CD4-positive, alpha-beta T cell (primary cell): ENCODE measurements at regions not wholly inside any gene's neighbourhood (a gene's known extent, or its start where the extent isn't known, plus 50 kb on each side); places are given as distances from the start of the nearest gene placed in this dataset.

ENCODE experiments used
- ATAC-seq: fragments of 200-7000 bp; cut with Tn5 transposase; one replicate; pipeline ENCODE4 v1.10.0; 2022; ENCODE audit warnings: mild to moderate bottlenecking; ENCODE audit not compliant: poor library complexity
- CTCF ChIA-PET: fragments of 350-600 bp; sonication (Branson Sonifier 250); formaldehyde crosslinking; loops from one replicate; lab custom pipeline; 2021; ENCODE audit warnings: antibody characterized with exemption, inconsistent platforms; lab: Charles Lee
- POLR2A ChIA-PET: fragments of 350-600 bp; sonication (Branson Sonifier 250); formaldehyde crosslinking; loops from one replicate; lab custom pipeline; 2021; ENCODE audit warnings: antibody characterized with exemption, inconsistent platforms; lab: Charles Lee
- DNase-seq, 14 experiments: peaks; one replicate each; pipeline ENCODE4 v3.0.0-alpha.2; 2013 to 2020; ENCODE audit warnings: mixed read lengths in 2 of 14
- H3K27ac ChIP-seq, 2 donors: one replicate each; pipeline versions ENCODE4 v1.5.1 to v1.7.0; 2013; ENCODE audit warnings: low read length in 2 of 2, low read depth in 1 of 2, mild to moderate bottlenecking in 1 of 2
- H3K27me3 ChIP-seq, 2 experiments: 1 replicate in 1 of 2; 2 replicates in 1 of 2; pipeline versions ENCODE4 v1.6.1 to v1.7.0; 2013; ENCODE audit warnings: low read length in 2 of 2, control low read depth in 1 of 2, mild to moderate bottlenecking in 1 of 2, moderate library complexity in 1 of 2; ENCODE audit not compliant: insufficient read depth in 2 of 2, control insufficient read depth in 1 of 2
- H3K36me3 ChIP-seq: one replicate; pipeline ENCODE4 v1.6.1; 2013; ENCODE audit warnings: low read length, control low read depth; ENCODE audit not compliant: insufficient read depth
- H3K4me1 ChIP-seq: one replicate; pipeline ENCODE4 v1.6.1; 2013; ENCODE audit warnings: low read length, control low read depth; ENCODE audit not compliant: insufficient read depth
- H3K4me3 ChIP-seq: one replicate; pipeline ENCODE4 v1.5.1; 2013; ENCODE audit warnings: mild to moderate bottlenecking, low read length, moderate library complexity
- H3K9me3 ChIP-seq, 2 experiments: 1 replicate in 1 of 2; 2 replicates in 1 of 2; pipeline versions ENCODE4 v1.6.1 to v1.7.0; 2013; ENCODE audit warnings: low read length in 2 of 2, mild to moderate bottlenecking in 2 of 2, control low read depth in 1 of 2, moderate library complexity in 1 of 2; ENCODE audit not compliant: control insufficient read depth in 1 of 2, insufficient read depth in 1 of 2
- H3K27ac Mint-ChIP-seq: one replicate; pipeline ENCODE4 v1.8.0; 2020; ENCODE audit warnings: mixed read lengths
- H3K27me3 Mint-ChIP-seq: one replicate; pipeline ENCODE4 v1.8.0; 2021; ENCODE audit warnings: mixed read lengths
- H3K36me3 Mint-ChIP-seq: one replicate; pipeline ENCODE4 v1.8.0; 2021; ENCODE audit warnings: low read depth, mixed read lengths
- H3K4me1 Mint-ChIP-seq: one replicate; pipeline ENCODE4 v1.8.0; 2021; ENCODE audit warnings: low read depth, mixed read lengths
- H3K4me3 Mint-ChIP-seq: one replicate; pipeline ENCODE4 v1.8.0; 2020; ENCODE audit warnings: mild to moderate bottlenecking, mixed read lengths
- H3K9me3 Mint-ChIP-seq: one replicate; pipeline ENCODE4 v1.8.0; 2020; ENCODE audit warnings: mixed read lengths
- intact Hi-C, 2 experiments: fragments of 100-400 bp; cut with DNase I in 1 of 2; cut with micrococcal nuclease in 1 of 2; formaldehyde crosslinking; loops; one replicate each; pipeline versions ENCODE4 v1.15.1 to v1.9.0; 2023 to 2025; cut with DNase I, micrococcal nuclease
- TF ChIP-seq, protein P1 (sequence below): fragments of 200-600 bp; IDR thresholded peaks from one replicate; pipeline ENCODE4 v1.8.0; 2022; ENCODE audit warnings: antibody characterized with exemption, mild to moderate bottlenecking

DNA sequence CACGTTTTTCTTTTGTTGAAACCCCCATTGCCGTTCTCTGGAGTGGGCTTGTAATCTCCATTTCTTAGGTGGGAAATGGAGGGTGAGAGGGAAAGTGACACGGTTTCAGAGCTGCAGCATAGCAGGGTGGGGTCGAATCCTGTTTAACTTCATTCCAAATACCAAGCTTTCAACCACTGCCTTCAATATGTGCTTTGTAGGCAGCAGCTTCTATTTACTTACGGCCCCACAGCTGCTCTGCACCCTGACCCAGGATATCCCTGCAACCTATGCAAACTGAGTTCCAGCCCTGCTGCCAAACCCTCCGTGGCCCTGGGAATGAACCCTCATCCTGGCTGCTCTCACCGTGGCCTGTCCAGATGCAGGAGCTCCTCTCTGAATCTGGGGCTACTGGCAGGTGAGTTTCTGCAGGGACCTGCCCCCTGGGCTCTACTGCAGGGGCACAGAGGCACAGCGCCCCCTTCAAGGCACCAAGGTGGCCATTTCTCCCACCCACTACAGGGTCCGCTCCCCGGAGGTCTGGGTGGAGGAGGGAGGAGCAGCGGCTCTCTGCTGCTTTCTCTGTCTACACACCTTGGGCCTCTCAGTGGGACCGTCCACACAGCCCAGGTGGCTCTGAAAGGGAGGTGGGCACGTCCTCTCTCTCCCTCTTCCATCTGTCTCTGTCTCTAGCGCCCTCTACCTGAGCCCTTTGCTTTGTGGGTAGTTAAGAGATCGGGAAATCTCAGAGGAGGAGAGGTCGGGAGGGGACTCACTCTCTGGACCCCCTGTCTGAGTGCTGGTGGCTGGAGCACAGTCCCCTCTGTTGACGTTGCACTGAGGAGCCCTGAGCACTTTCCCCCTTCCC lies 279.1 kb downstream of the BRD1 start:
- Mint-ChIP-seq H3K27ac (no peak overlapping the region), H3K27me3 (no peaks in the 10 kb centered on the region), H3K36me3 (no peaks in the 10 kb centered on the region), H3K4me1 (no peaks in the 10 kb centered on the region), H3K9me3 (no peaks in the 10 kb centered on the region), H3K4me3 (no peak overlapping the region)
- H3K27me3 ChIP-seq: no peaks in the 10 kb centered on the region
- no peaks in the 10 kb centered on the region for H3K36me3 ChIP-seq
- CTCF ChIA-PET: no interaction called here
- ATAC-seq: no peak
- DNase-seq: peak in 1 of 14 experiments; percentile 19
- H3K4me1 ChIP-seq: no peaks in the 10 kb centered on the region
- POLR2A ChIA-PET: no interaction called here
- H3K27ac ChIP-seq: no peak overlapping the region
- H3K4me3 ChIP-seq: no peak overlapping the region
- peaks cover 0 to 54% of the 10 kb centered on the region in 2 experiments for H3K9me3 ChIP-seq
- TF ChIP-seq, protein P1, sequence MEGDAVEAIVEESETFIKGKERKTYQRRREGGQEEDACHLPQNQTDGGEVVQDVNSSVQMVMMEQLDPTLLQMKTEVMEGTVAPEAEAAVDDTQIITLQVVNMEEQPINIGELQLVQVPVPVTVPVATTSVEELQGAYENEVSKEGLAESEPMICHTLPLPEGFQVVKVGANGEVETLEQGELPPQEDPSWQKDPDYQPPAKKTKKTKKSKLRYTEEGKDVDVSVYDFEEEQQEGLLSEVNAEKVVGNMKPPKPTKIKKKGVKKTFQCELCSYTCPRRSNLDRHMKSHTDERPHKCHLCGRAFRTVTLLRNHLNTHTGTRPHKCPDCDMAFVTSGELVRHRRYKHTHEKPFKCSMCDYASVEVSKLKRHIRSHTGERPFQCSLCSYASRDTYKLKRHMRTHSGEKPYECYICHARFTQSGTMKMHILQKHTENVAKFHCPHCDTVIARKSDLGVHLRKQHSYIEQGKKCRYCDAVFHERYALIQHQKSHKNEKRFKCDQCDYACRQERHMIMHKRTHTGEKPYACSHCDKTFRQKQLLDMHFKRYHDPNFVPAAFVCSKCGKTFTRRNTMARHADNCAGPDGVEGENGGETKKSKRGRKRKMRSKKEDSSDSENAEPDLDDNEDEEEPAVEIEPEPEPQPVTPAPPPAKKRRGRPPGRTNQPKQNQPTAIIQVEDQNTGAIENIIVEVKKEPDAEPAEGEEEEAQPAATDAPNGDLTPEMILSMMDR: no peak
- intact Hi-C loops: no loop called here

- Histone ChIP-seq H3K27ac (no peak overlapping the region), H3K36me3 (no peaks in the 10 kb centered on the region), H3K27me3 (no peaks in the 10 kb centered on the region), H3K9me3 (peaks cover 0 to 50% of the 10 kb centered on the region in 2 experiments), H3K4me1 (no peaks in the 10 kb centered on the region), H3K4me3 (no peak overlapping the region)
- TF ChIP-seq, protein P1: no peak
- H3K4me1 Mint-ChIP-seq: no peaks in the 10 kb centered on the region
- no peaks in the 10 kb centered on the region for H3K9me3 Mint-ChIP-seq
- no peaks in the 10 kb centered on the region for H3K36me3 Mint-ChIP-seq
- intact Hi-C loops: no loop called here
- ChIA-PET CTCF (no interaction called here), POLR2A (no interaction called here)
- H3K27me3 Mint-ChIP-seq: no peaks in the 10 kb centered on the region
- DNase-seq: peak in 1 of 14 experiments; percentile 24
- no peak overlapping the region for H3K27ac Mint-ChIP-seq
- H3K4me3 Mint-ChIP-seq: no peak overlapping the region
- no peak for ATAC-seq
These were observed 279.9 kb downstream of the BRD1 start for GRCh38 chr22:49547751-49548239.

DNA sequence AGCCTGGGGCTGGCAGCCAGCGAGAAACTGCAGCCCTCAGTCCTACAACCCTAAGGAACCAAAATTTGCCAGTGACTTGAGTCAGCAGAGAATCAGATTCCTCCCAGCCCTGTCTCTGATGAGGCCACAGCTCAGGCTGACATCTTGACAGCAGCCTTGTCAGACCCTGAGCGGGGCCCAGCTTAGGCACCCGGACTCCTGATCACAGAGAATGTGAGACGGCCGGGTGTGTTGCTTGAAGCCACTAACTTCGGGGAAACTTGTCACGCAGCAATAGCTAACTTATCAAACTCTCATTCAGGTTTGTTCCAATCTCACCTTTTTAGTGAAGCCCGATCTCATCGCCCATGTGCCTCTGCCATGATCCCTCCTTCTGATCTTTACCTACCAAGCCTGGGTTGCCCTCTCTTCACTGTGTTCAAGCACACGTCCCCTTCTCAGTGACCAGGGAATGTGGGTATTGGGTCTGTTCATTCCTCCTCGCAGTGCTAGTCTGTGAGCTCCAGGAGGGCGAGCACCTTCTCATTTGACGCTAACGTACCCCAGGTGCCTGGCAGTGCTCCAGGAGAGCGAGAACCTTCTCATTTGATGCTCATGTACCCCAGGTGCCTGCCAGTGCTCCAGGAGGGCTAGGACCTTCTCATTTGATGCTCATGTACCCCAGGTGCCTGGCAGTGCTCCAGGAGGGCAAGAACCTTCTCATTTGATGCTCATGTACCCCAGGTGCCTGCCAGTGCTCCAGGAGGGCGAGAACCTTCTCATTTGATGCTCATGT lies 280.7 kb downstream of the BRD1 start:
- Histone ChIP-seq H3K36me3 (no peaks in the 10 kb centered on the region), H3K4me1 (no peaks in the 10 kb centered on the region), H3K4me3 (no peak overlapping the region), H3K27ac (no peak overlapping the region), H3K27me3 (no peaks in the 10 kb centered on the region), H3K9me3 (peaks cover 0 to 42% of the 10 kb centered on the region in 2 experiments)
- intact Hi-C loops: no loop called here
- TF ChIP-seq, protein P1: no peak
- no peaks in the 10 kb centered on the region for H3K27me3 Mint-ChIP-seq
- CTCF ChIA-PET: no interaction called here
- H3K36me3 Mint-ChIP-seq: no peaks in the 10 kb centered on the region
- DNase-seq (peak in 1 of 14 experiments; percentile 20), ATAC-seq (no peak)
- H3K4me3 Mint-ChIP-seq: no peak overlapping the region
- H3K4me1 Mint-ChIP-seq: no peaks in the 10 kb centered on the region
- H3K9me3 Mint-ChIP-seq: no peaks in the 10 kb centered on the region
- POLR2A ChIA-PET: no interaction called here
- no peak overlapping the region for H3K27ac Mint-ChIP-seq
